Skeletal muscle satellite cell (primary cell): ENCODE measurements at regions not wholly inside any gene's neighbourhood (a gene's known extent, or its start where the extent isn't known, plus 50 kb on each side); places are given as distances from the start of the nearest gene placed in this dataset.

Experiments used
- H3K27me3 ChIP-seq: 2 replicates; pipeline ENCODE4 v1.7.0; 2013; ENCODE audit warnings: low read length; ENCODE audit not compliant: control insufficient read depth, insufficient read depth
- H3K36me3 ChIP-seq: 2 replicates; pipeline ENCODE4 v1.7.0; 2013; ENCODE audit warnings: mild to moderate bottlenecking, control low read depth, low read length; ENCODE audit not compliant: insufficient read depth
- H3K4me1 ChIP-seq: 2 replicates; pipeline ENCODE4 v1.7.0; 2013; ENCODE audit warnings: low read length; ENCODE audit not compliant: control insufficient read depth, insufficient read depth
- H3K4me2 ChIP-seq: 2 replicates; pipeline ENCODE4 v1.7.0; 2013; ENCODE audit warnings: mild to moderate bottlenecking, low read length
- H3K4me3 ChIP-seq: 2 replicates; pipeline ENCODE4 v1.7.0; 2013; ENCODE audit warnings: low read length
- H3K9ac ChIP-seq: 2 replicates; pipeline ENCODE4 v1.7.0; 2013; ENCODE audit warnings: mild to moderate bottlenecking, low read depth, low read length, moderate library complexity
- H3K9me3 ChIP-seq: replicated peaks from 2 replicates; pipeline ENCODE4 v1.7.0; 2013; ENCODE audit warnings: mild to moderate bottlenecking, control low read depth, low read length

- H3K9ac ChIP-seq = no peak overlapping the region
- H3K27me3 ChIP-seq = no peaks in the 10 kb centered on the region
- no peak overlapping the region for H3K4me3 ChIP-seq
- peaks cover 11% of the 10 kb centered on the region for H3K4me1 ChIP-seq
- no peaks in the 10 kb centered on the region for H3K9me3 ChIP-seq
- H3K36me3 ChIP-seq = no peaks in the 10 kb centered on the region
- H3K4me2 ChIP-seq = no peak overlapping the region
Observed at GRCh38 chr11:92302770-92303169, 78.2 kb downstream of the FAT3 start.

GRCh38 chr11:92304271-92304670 lies 79.7 kb downstream of the FAT3 start:
- Histone ChIP-seq H3K9me3 (no peaks in the 10 kb centered on the region), H3K27me3 (no peaks in the 10 kb centered on the region), H3K36me3 (no peaks in the 10 kb centered on the region), H3K4me1 (peaks cover 9% of the 10 kb centered on the region), H3K4me3 (no peak overlapping the region), H3K4me2 (no peak overlapping the region), H3K9ac (no peak overlapping the region)

GRCh38 chr11:92306966-92307510 lies 82.4 kb downstream of the FAT3 start:
- Histone ChIP-seq H3K4me1 (peaks cover 9% of the 10 kb centered on the region), H3K27me3 (no peaks in the 10 kb centered on the region), H3K4me3 (no peak overlapping the region), H3K4me2 (no peak overlapping the region), H3K9me3 (no peaks in the 10 kb centered on the region), H3K36me3 (no peaks in the 10 kb centered on the region), H3K9ac (no peak overlapping the region)

GRCh38 chr11:92308366-92308765 lies 83.7 kb downstream of the FAT3 start:
- Histone ChIP-seq H3K4me3 (no peak overlapping the region), H3K36me3 (no peaks in the 10 kb centered on the region), H3K27me3 (no peaks in the 10 kb centered on the region), H3K4me2 (no peak overlapping the region), H3K9me3 (no peaks in the 10 kb centered on the region), H3K4me1 (peaks cover 4% of the 10 kb centered on the region), H3K9ac (no peak overlapping the region)

- no peaks in the 10 kb centered on the region for H3K27me3 ChIP-seq
- H3K4me3 ChIP-seq = no peak overlapping the region
- no peak overlapping the region for H3K9ac ChIP-seq
- H3K36me3 ChIP-seq = no peaks in the 10 kb centered on the region
- no peaks in the 10 kb centered on the region for H3K9me3 ChIP-seq
- no peak overlapping the region for H3K4me2 ChIP-seq
- H3K4me1 ChIP-seq = peaks cover 19% of the 10 kb centered on the region
Observed at GRCh38 chr11:92311616-92312449, 87.2 kb downstream of the FAT3 start.

- no peaks in the 10 kb centered on the region for H3K27me3 ChIP-seq
- H3K4me1 ChIP-seq = peaks cover 15% of the 10 kb centered on the region
- H3K4me3 ChIP-seq = no peak overlapping the region
- H3K9ac ChIP-seq = no peak overlapping the region
- no peak overlapping the region for H3K4me2 ChIP-seq
- no peaks in the 10 kb centered on the region for H3K36me3 ChIP-seq
- no peaks in the 10 kb centered on the region for H3K9me3 ChIP-seq
Observed at GRCh38 chr11:92313784-92314183, 89.2 kb downstream of the FAT3 start.

- Histone ChIP-seq H3K27me3 (no peaks in the 10 kb centered on the region), H3K9ac (no peak overlapping the region), H3K4me1 (peaks cover 15% of the 10 kb centered on the region), H3K4me3 (no peak overlapping the region), H3K36me3 (no peaks in the 10 kb centered on the region), H3K4me2 (peak overlapping the region; percentile 41), H3K9me3 (no peaks in the 10 kb centered on the region)
Observed at GRCh38 chr11:92314499-92314898, 89.9 kb downstream of the FAT3 start.

GRCh38 chr11:92316106-92316809 lies 91.6 kb downstream of the FAT3 start:
- H3K27me3 ChIP-seq = no peaks in the 10 kb centered on the region
- H3K9me3 ChIP-seq = no peaks in the 10 kb centered on the region
- H3K36me3 ChIP-seq = no peaks in the 10 kb centered on the region
- no peak overlapping the region for H3K9ac ChIP-seq
- no peak overlapping the region for H3K4me2 ChIP-seq
- no peak overlapping the region for H3K4me3 ChIP-seq
- H3K4me1 ChIP-seq = peaks cover 15% of the 10 kb centered on the region

GRCh38 chr11:92317222-92317621 lies 92.6 kb downstream of the FAT3 start:
- no peaks in the 10 kb centered on the region for H3K27me3 ChIP-seq
- no peak overlapping the region for H3K4me3 ChIP-seq
- no peak overlapping the region for H3K9ac ChIP-seq
- H3K4me1 ChIP-seq = peaks cover 21% of the 10 kb centered on the region
- no peaks in the 10 kb centered on the region for H3K36me3 ChIP-seq
- no peak overlapping the region for H3K4me2 ChIP-seq
- H3K9me3 ChIP-seq = no peaks in the 10 kb centered on the region

- Histone ChIP-seq H3K9me3 (no peaks in the 10 kb centered on the region), H3K4me2 (no peak overlapping the region), H3K36me3 (no peaks in the 10 kb centered on the region), H3K27me3 (no peaks in the 10 kb centered on the region), H3K9ac (no peak overlapping the region), H3K4me3 (no peak overlapping the region), H3K4me1 (peaks cover 26% of the 10 kb centered on the region)
Observed at GRCh38 chr11:92317721-92318120, 93.1 kb downstream of the FAT3 start.

GRCh38 chr11:92322225-92322624 lies 97.6 kb downstream of the FAT3 start:
- peaks cover 13% of the 10 kb centered on the region for H3K4me1 ChIP-seq
- peak overlapping the region; percentile 60 for H3K4me2 ChIP-seq
- no peaks in the 10 kb centered on the region for H3K9me3 ChIP-seq
- H3K4me3 ChIP-seq = no peak overlapping the region
- peak overlapping the region; percentile 3 for H3K9ac ChIP-seq
- H3K27me3 ChIP-seq = no peaks in the 10 kb centered on the region
- no peaks in the 10 kb centered on the region for H3K36me3 ChIP-seq
